ENCODE measurements at regions not wholly inside any gene's neighbourhood (a gene's known extent, or its start where the extent isn't known, plus 50 kb on each side); places are given as distances from the start of the nearest gene placed in this dataset.
A peak's percentile ranks its signal among the peaks of the same experiment; 100 is the strongest.
"Not testable (repeated sequence)": the region's sequence is repeated elsewhere in the genome, so short reads cannot be mapped to it uniquely, and the experiment has no call there.

GRCh38 chr12:125853670-125854069 is 788.4 kb downstream of the AACS start:
- Histone ChIP-seq H3K27ac (no peak overlapping the region), H3K36me3 (no peaks in the 10 kb centered on the region), H3K27me3 (no peaks in the 10 kb centered on the region), H3K9me3 (no peaks in the 10 kb centered on the region), H3K4me1 (no peaks in the 10 kb centered on the region), H3K4me3 (no peak overlapping the region)
- no peak for DNase-seq
- TF ChIP-seq, protein P1, sequence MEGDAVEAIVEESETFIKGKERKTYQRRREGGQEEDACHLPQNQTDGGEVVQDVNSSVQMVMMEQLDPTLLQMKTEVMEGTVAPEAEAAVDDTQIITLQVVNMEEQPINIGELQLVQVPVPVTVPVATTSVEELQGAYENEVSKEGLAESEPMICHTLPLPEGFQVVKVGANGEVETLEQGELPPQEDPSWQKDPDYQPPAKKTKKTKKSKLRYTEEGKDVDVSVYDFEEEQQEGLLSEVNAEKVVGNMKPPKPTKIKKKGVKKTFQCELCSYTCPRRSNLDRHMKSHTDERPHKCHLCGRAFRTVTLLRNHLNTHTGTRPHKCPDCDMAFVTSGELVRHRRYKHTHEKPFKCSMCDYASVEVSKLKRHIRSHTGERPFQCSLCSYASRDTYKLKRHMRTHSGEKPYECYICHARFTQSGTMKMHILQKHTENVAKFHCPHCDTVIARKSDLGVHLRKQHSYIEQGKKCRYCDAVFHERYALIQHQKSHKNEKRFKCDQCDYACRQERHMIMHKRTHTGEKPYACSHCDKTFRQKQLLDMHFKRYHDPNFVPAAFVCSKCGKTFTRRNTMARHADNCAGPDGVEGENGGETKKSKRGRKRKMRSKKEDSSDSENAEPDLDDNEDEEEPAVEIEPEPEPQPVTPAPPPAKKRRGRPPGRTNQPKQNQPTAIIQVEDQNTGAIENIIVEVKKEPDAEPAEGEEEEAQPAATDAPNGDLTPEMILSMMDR (IDR thresholded peaks at IDR 0.05): no peak
- no peak for TF ChIP-seq POLR2A (IDR thresholded peaks at IDR 0.05)
- intact Hi-C loops (cut with DNase I): no loop called here
- 47 to 63% methylated on average over 1 of the region's 1 CpG for WGBS, 2 donors

DNA sequence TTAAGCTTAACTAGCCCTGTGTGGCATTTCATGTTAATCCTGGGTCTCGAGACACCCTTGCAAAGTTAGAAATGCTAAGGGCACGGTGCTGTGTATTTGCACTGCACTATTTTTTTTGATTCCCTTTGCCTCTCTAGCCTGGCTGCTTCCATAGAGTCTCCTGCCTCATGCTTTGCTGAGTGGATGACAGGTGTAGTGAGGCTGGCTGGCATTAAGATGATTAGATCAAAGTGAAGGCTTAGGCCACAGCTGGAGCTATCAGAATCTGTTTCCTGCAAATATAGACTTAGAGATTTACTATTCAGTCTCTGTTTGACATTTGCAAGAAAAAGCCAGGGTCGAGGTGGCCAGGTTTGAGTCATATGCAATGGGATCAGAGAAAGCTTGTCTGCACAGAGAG is 791.1 kb downstream of the AACS start:
- H3K27me3 ChIP-seq: peaks cover 0 to 4% (median 0%) of the 10 kb centered on the region in 4 donors
- H3K36me3 ChIP-seq: no peaks in the 10 kb centered on the region
- no peaks in the 10 kb centered on the region for H3K9me3 ChIP-seq
- DNase-seq: no peak
- H3K4me3 ChIP-seq: no peak overlapping the region
- TF ChIP-seq, protein P1 (IDR thresholded peaks at IDR 0.05): no peak
- TF ChIP-seq POLR2A (IDR thresholded peaks at IDR 0.05): no peak
- 54 to 65% methylated on average over 3 of the region's 3 CpGs for WGBS, 2 donors
- H3K27ac ChIP-seq: no peak overlapping the region
- H3K4me1 ChIP-seq: no peaks in the 10 kb centered on the region
- intact Hi-C loops (cut with DNase I): no loop called here

- H3K9me3 ChIP-seq: no peaks in the 10 kb centered on the region
- no peak for TF ChIP-seq POLR2A (IDR thresholded peaks at IDR 0.05)
- TF ChIP-seq, protein P1 (IDR thresholded peaks at IDR 0.05): no peak
- H3K27me3 ChIP-seq: peaks cover 0 to 8% (median 0%) of the 10 kb centered on the region in 4 donors
- H3K4me1 ChIP-seq: no peaks in the 10 kb centered on the region
- DNase-seq: no peak
- no peak overlapping the region for H3K4me3 ChIP-seq
- intact Hi-C loops (cut with DNase I): no loop called here
- H3K36me3 ChIP-seq: no peaks in the 10 kb centered on the region
- H3K27ac ChIP-seq: no peak overlapping the region
- 68 to 73% methylated on average over 3 of the region's 3 CpGs for WGBS, 2 donors
Measured at GRCh38 chr12:125856896-125857295, 791.7 kb downstream of the AACS start.

DNA sequence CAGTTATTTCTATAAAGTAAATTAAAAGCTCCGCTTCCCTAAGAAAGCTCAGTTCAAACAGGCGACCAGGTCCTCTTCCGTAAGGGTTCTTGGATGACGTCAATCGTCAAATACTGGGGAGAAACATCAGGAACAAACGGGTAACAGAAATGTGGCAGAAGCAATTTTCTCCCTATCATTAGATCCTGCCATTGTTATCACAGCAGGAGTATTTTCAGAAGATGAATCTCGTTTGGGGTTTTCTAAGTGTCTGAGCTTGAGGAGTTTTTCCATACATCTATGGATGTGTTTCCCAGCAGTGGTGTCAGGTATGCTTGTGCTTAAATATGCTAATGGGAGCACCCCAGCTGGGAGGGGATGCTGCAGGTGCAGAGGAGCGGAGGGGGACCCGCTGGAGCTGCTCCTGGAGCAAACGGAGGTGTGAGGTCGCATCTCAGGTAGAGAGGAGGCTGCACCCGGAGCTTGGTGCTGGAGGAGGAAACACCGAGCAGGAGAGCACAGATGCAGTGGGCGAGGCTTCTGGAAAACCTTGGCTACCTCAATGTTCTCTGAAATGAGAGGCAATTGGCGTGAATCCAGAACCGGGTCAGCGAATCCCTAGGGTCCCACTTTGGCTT is 795.5 kb downstream of the AACS start:
- DNase-seq: no peak
- H3K36me3 ChIP-seq: no peaks in the 10 kb centered on the region
- H3K9me3 ChIP-seq: peaks cover 0 to 8% (median 0%) of the 10 kb centered on the region in 3 donors
- intact Hi-C loops (cut with DNase I): no loop called here
- no peak overlapping the region for H3K27ac ChIP-seq
- H3K27me3 ChIP-seq: peaks cover 0 to 8% (median 0%) of the 10 kb centered on the region in 4 donors
- 87 to 90% methylated on average over 10 to 17 of the region's 17 CpGs for WGBS, 2 donors
- H3K4me1 ChIP-seq: no peaks in the 10 kb centered on the region
- H3K4me3 ChIP-seq: no peak overlapping the region
- TF ChIP-seq, protein P1 (IDR thresholded peaks at IDR 0.05): no peak
- TF ChIP-seq POLR2A (IDR thresholded peaks at IDR 0.05): no peak

- no peaks in the 10 kb centered on the region for H3K4me1 ChIP-seq
- H3K36me3 ChIP-seq: no peaks in the 10 kb centered on the region
- H3K4me3 ChIP-seq: peak overlapping the region in 3 of 4 donors; percentile 27 to 44 (median 30)
- peaks cover 0 to 8% (median 0%) of the 10 kb centered on the region in 3 donors for H3K9me3 ChIP-seq
- no peak for TF ChIP-seq POLR2A (IDR thresholded peaks at IDR 0.05)
- TF ChIP-seq, protein P1 (IDR thresholded peaks at IDR 0.05): no peak
- DNase-seq: no peak
- 43 to 55% methylated on average over 7 to 9 of the region's 68 CpGs for WGBS, 2 donors
- peaks cover 0 to 8% (median 0%) of the 10 kb centered on the region in 4 donors for H3K27me3 ChIP-seq
- H3K27ac ChIP-seq: no peak overlapping the region
- intact Hi-C loops (cut with DNase I): no loop called here
Measured at GRCh38 chr12:125861299-125862281, 796.4 kb downstream of the AACS start.

GRCh38 chr12:125865236-125865635 is 800.0 kb downstream of the AACS start:
- H3K27me3 ChIP-seq; H3K27ac ChIP-seq; H3K9me3 ChIP-seq; H3K36me3 ChIP-seq; H3K4me3 ChIP-seq; H3K4me1 ChIP-seq; intact Hi-C loops (cut with DNase I); DNase-seq: not testable (repeated sequence)
- WGBS, 2 donors: 78 to 80% methylated on average over 6 of the region's 6 CpGs
